Lung (tissue), 11 donors: ENCODE measurements at regions not wholly inside any gene's neighbourhood (a gene's known extent, or its start where the extent isn't known, plus 50 kb on each side); places are given as distances from the start of the nearest gene placed in this dataset.

Experiments used
- ATAC-seq: fragments of 200-7000 bp; cut with Tn5 transposase; one replicate; pipeline ENCODE4 v1.9.1; 2020; ENCODE audit warnings: moderate number of reproducible peaks; ENCODE audit not compliant: insufficient read depth, low FRiP score
- DNase-seq, 3 donors: peaks; one replicate each; pipeline ENCODE4 v3.0.0-alpha.2; 2013 to 2017
- H3K27ac ChIP-seq, 2 donors: one replicate each; pipeline ENCODE4 v1.5.1; 2013; ENCODE audit warnings: mild to moderate bottlenecking in 2 of 2, moderate library complexity in 2 of 2, control low read depth in 1 of 2, inconsistent platforms in 1 of 2, low read depth in 1 of 2, low read length in 1 of 2
- H3K27me3 ChIP-seq, 3 donors: one replicate each; pipeline ENCODE4 v1.5.1; 2013; ENCODE audit warnings: low read length in 2 of 3; ENCODE audit not compliant: control insufficient read depth in 3 of 3, insufficient read depth in 3 of 3
- H3K36me3 ChIP-seq, 4 donors: one replicate each; pipeline ENCODE4 v1.5.1; 2013; ENCODE audit warnings: low read length in 4 of 4, mild to moderate bottlenecking in 1 of 4, moderate library complexity in 1 of 4; ENCODE audit not compliant: control insufficient read depth in 4 of 4, insufficient read depth in 4 of 4
- H3K4me1 ChIP-seq, 5 donors: one replicate each; pipeline ENCODE4 v1.5.1; 2013; ENCODE audit warnings: low read length in 5 of 5, mild to moderate bottlenecking in 2 of 5, moderate library complexity in 1 of 5; ENCODE audit not compliant: control insufficient read depth in 5 of 5, insufficient read depth in 5 of 5
- H3K4me3 ChIP-seq: one replicate; pipeline ENCODE4 v1.5.1; 2013; ENCODE audit warnings: mild to moderate bottlenecking, control low read depth, moderate library complexity
- H3K9ac ChIP-seq, 2 donors: one replicate each; pipeline ENCODE4 v1.5.1; 2013; ENCODE audit warnings: low read length in 2 of 2, control low read depth in 1 of 2; ENCODE audit not compliant: insufficient read depth in 1 of 2
- H3K9me3 ChIP-seq, 4 donors: one replicate each; pipeline ENCODE4 v1.5.1; 2013; ENCODE audit warnings: low read length in 3 of 4, mild to moderate bottlenecking in 1 of 4, moderate library complexity in 1 of 4; ENCODE audit not compliant: control insufficient read depth in 4 of 4, insufficient read depth in 3 of 4
- WGBS, 2 donors: extraction: QIAGEN DNeasy Blood & Tissue Kit; methylation state at CpG; one replicate each; pipeline ENCODE4 v1.1.7; 2013; 5-methylcytosine and 5-hydroxymethylcytosine counted together
- TF ChIP-seq, protein P1 (sequence below): IDR thresholded peaks from 2 replicates; pipeline ENCODE4 v1.5.1; 2012; ENCODE audit warnings: mild to moderate bottlenecking; ENCODE audit errors: control extremely low read depth, extremely low read depth
- donor health status: control.
- donor health status: control.
- donor health status: Bipolar disorder and iron deficiency.
- donor health status: healthy.
- donor health status: DM: yes; HTN: yes; CAD: no.

DNA sequence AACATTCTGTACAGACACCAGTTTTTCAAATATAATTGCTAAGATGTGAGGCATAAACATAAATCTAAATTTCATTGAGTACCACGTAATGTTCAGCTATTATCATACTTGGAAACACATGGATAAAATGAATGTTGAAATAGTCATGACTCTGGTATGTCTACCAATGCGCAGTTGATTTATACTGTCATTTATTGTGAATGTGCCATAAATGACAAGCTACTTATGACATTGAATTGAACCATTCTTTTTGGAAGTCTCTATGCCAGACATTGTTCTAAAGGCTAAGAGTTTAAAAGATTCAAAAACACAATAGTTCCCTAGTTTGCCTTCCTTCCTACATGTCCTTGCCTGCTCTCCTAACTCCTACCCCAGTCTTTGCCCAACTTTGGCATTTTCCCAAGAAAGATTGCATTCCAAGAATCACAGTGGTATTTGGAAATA is 96.6 kb upstream of the DMD start:
- H3K4me1 ChIP-seq = no peaks in the 10 kb centered on the region
- H3K36me3 ChIP-seq = no peaks in the 10 kb centered on the region
- no peak overlapping the region for H3K4me3 ChIP-seq
- ATAC-seq = no peak
- no peak overlapping the region for H3K27ac ChIP-seq
- H3K9me3 ChIP-seq = no peaks in the 10 kb centered on the region
- TF ChIP-seq, protein P1, sequence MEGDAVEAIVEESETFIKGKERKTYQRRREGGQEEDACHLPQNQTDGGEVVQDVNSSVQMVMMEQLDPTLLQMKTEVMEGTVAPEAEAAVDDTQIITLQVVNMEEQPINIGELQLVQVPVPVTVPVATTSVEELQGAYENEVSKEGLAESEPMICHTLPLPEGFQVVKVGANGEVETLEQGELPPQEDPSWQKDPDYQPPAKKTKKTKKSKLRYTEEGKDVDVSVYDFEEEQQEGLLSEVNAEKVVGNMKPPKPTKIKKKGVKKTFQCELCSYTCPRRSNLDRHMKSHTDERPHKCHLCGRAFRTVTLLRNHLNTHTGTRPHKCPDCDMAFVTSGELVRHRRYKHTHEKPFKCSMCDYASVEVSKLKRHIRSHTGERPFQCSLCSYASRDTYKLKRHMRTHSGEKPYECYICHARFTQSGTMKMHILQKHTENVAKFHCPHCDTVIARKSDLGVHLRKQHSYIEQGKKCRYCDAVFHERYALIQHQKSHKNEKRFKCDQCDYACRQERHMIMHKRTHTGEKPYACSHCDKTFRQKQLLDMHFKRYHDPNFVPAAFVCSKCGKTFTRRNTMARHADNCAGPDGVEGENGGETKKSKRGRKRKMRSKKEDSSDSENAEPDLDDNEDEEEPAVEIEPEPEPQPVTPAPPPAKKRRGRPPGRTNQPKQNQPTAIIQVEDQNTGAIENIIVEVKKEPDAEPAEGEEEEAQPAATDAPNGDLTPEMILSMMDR = no peak
- no peak overlapping the region for H3K9ac ChIP-seq
- 78 to 85% methylated on average over 2 of the region's 2 CpGs for WGBS, 2 donors
- DNase-seq = peak in 1 of 3 donors; percentile 4
- peaks cover 0 to 3% (median 0%) of the 10 kb centered on the region in 3 donors for H3K27me3 ChIP-seq

DNA sequence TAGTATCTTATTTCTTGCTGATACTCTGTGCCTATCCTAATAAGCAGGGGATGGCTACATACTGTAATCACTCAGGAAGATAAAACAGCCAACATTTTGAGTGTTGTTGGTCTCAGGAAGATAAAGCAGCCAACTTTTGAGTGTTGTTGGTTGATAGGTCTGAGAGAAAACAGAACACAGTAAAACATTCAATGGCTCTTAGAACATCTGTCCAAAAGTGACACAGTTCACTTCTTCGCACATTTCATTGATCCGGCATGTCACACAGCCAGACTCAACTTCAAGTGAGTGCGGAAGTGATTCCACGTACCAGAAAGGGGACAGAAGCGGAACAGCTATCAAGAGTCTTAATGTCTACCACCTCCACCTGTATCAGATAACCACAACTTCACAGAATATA is 87.3 kb upstream of the DMD start:
- Histone ChIP-seq H3K27me3 (peaks cover 0 to 3% (median 0%) of the 10 kb centered on the region in 3 donors), H3K27ac (no peak overlapping the region), H3K9me3 (no peaks in the 10 kb centered on the region), H3K4me3 (no peak overlapping the region), H3K4me1 (no peaks in the 10 kb centered on the region), H3K9ac (no peak overlapping the region), H3K36me3 (no peaks in the 10 kb centered on the region)
- DNase-seq (no peak), ATAC-seq (no peak)
- TF ChIP-seq, protein P1 = no peak
- 84 to 94% methylated on average over 5 of the region's 5 CpGs for WGBS, 2 donors

DNA sequence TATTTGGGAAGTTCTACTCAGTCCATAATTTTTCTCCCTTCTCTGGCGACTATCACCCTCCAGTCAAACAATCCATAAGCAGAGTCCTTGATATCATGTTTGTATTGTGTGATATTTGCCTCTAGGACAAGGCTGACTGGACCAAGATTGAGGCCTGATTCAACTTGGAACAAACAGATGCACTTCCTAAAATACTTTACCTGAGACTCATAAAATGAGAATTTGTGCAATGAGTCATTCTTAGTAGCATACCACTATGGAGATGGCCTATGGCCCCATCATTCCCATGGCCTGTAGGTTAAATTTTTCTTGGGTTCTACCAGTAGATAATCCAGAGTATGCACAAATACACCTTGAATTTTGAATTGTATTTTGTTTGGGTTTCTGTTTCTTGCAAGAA is 74.2 kb upstream of the DMD start:
- DNase-seq (no peak), ATAC-seq (no peak)
- peaks cover 0 to 3% (median 0%) of the 10 kb centered on the region in 4 donors for H3K9me3 ChIP-seq
- no peaks in the 10 kb centered on the region for H3K4me1 ChIP-seq
- no peak overlapping the region for H3K9ac ChIP-seq
- 38 to 63% methylated on average over 1 of the region's 1 CpG for WGBS, 2 donors
- TF ChIP-seq, protein P1 = no peak
- H3K36me3 ChIP-seq = no peaks in the 10 kb centered on the region
- H3K27ac ChIP-seq = no peak overlapping the region
- H3K4me3 ChIP-seq = no peak overlapping the region
- H3K27me3 ChIP-seq = peaks cover 0 to 3% (median 0%) of the 10 kb centered on the region in 3 donors

DNA sequence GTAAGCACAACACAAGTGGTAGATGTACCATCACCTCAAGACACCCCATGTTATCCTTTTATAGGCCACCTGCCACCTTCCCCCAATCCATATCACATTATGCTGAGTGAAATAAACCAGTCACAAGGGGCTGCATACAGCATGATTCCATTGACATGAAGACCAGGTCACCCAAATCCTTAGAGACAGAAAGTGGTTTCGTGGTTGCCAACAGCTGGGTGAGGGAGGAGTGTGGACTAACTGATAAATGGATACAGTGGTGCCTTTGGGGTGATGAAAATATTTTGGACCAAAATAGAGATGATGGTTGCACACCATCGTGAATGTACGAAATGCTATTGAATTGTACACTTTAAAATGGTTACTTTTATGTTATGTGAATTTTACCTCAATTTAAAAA is 65.7 kb upstream of the DMD start:
- TF ChIP-seq, protein P1 = no peak
- H3K27me3 ChIP-seq = no peaks in the 10 kb centered on the region
- 72 to 90% methylated on average over 3 of the region's 3 CpGs for WGBS, 2 donors
- no peaks in the 10 kb centered on the region for H3K4me1 ChIP-seq
- no peaks in the 10 kb centered on the region for H3K9me3 ChIP-seq
- ATAC-seq = no peak
- H3K27ac ChIP-seq = no peak overlapping the region
- no peaks in the 10 kb centered on the region for H3K36me3 ChIP-seq
- no peak overlapping the region for H3K4me3 ChIP-seq
- H3K9ac ChIP-seq = no peak overlapping the region
- DNase-seq = no peak
